ENCODE measurements at regions not wholly inside any gene's neighbourhood (a gene's known extent, or its start where the extent isn't known, plus 50 kb on each side); places are given as distances from the start of the nearest gene placed in this dataset.

GRCh38 chr1:24990136-24990535, 60.1 kb upstream of the RUNX3 start:
- Mint-ChIP-seq H3K4me1 (ENCODE audit: low read depth) (peaks cover 98% of the 10 kb centered on the region), H3K36me3 (ENCODE audit: low read depth) (peaks cover 3% of the 10 kb centered on the region), H3K9me3 (ENCODE audit: insufficient read depth) (no peaks in the 10 kb centered on the region), H3K27ac (peak overlapping the region; percentile 96), H3K27me3 (ENCODE audit: low read depth) (no peaks in the 10 kb centered on the region), H3K4me3 (peak overlapping the region; percentile 51)
- ChIA-PET POLR2A (interaction anchor here (1.0 to 12.1 kb wide), 8 partner anchors 9 to 47 kb away, joined by 3 to 106 read pairs (median 6); no protein-coding TSS in a partner anchor), CTCF (interaction anchor here (0.9 to 12.4 kb wide), 13 partner anchors 9 to 112 kb away, joined by 3 to 136 read pairs (median 7); no protein-coding TSS in a partner anchor)
- ATAC-seq (no peak), DNase-seq (no peak)

- Mint-ChIP-seq H3K4me3 (no peak overlapping the region), H3K4me1 (ENCODE audit: low read depth) (peaks cover 98% of the 10 kb centered on the region), H3K27ac (peak overlapping the region; percentile 31), H3K36me3 (ENCODE audit: low read depth) (peaks cover 3% of the 10 kb centered on the region), H3K9me3 (ENCODE audit: insufficient read depth) (no peaks in the 10 kb centered on the region), H3K27me3 (ENCODE audit: low read depth) (no peaks in the 10 kb centered on the region)
- DNase-seq (no peak), ATAC-seq (no peak)
- POLR2A ChIA-PET: interaction anchor here (0.7 to 1.2 kb wide), 2 partner anchors 15 to 20 kb away, joined by 3 to 4 read pairs; no protein-coding TSS in a partner anchor
- CTCF ChIA-PET: interaction anchor here (1.8 to 12.4 kb wide), 5 partner anchors 11 to 46 kb away, joined by 7 to 136 read pairs (median 48); no protein-coding TSS in a partner anchor
Observed at GRCh38 chr1:24989082-24989481, 59.0 kb upstream of the RUNX3 start.

GRCh38 chr1:24988558-24988912, 58.5 kb upstream of the RUNX3 start:
- ChIA-PET CTCF (interaction anchor here (1.4 to 7.8 kb wide), 6 partner anchors 9 to 49 kb away, joined by 5 to 48 read pairs (median 14); no protein-coding TSS in a partner anchor), POLR2A (interaction anchor here (0.6 to 3.1 kb wide), 8 partner anchors 9 to 35 kb away, joined by 3 to 18 read pairs (median 4); no protein-coding TSS in a partner anchor)
- peak overlapping the region; percentile 31 for H3K27ac Mint-ChIP-seq
- H3K9me3 Mint-ChIP-seq (ENCODE audit: insufficient read depth): no peaks in the 10 kb centered on the region
- ATAC-seq: no peak
- no peak for DNase-seq
- H3K36me3 Mint-ChIP-seq (ENCODE audit: low read depth): peaks cover 3% of the 10 kb centered on the region
- H3K27me3 Mint-ChIP-seq (ENCODE audit: low read depth): no peaks in the 10 kb centered on the region
- H3K4me1 Mint-ChIP-seq (ENCODE audit: low read depth): peaks cover 98% of the 10 kb centered on the region
- H3K4me3 Mint-ChIP-seq: no peak overlapping the region

GRCh38 chr1:24987875-24988557, 57.9 kb upstream of the RUNX3 start:
- ATAC-seq: no peak
- H3K4me3 Mint-ChIP-seq: no peak overlapping the region
- POLR2A ChIA-PET: interaction anchor here (0.6 to 3.1 kb wide), 10 partner anchors 10 to 36 kb away, joined by 3 to 18 read pairs (median 4); no protein-coding TSS in a partner anchor
- H3K36me3 Mint-ChIP-seq (ENCODE audit: low read depth): peaks cover 3% of the 10 kb centered on the region
- no peaks in the 10 kb centered on the region for H3K27me3 Mint-ChIP-seq (ENCODE audit: low read depth)
- H3K4me1 Mint-ChIP-seq (ENCODE audit: low read depth): peaks cover 98% of the 10 kb centered on the region
- CTCF ChIA-PET: interaction anchor here (0.9 to 7.8 kb wide), 11 partner anchors 9 to 114 kb away, joined by 3 to 48 read pairs (median 5); partner anchors contain the start of gene RUNX3
- DNase-seq: no peak
- H3K27ac Mint-ChIP-seq: peak overlapping the region; percentile 31
- no peaks in the 10 kb centered on the region for H3K9me3 Mint-ChIP-seq (ENCODE audit: insufficient read depth)

- no peak overlapping the region for H3K4me3 Mint-ChIP-seq
- H3K4me1 Mint-ChIP-seq (ENCODE audit: low read depth): peaks cover 98% of the 10 kb centered on the region
- no peak overlapping the region for H3K27ac Mint-ChIP-seq
- no peak for DNase-seq
- peaks cover 3% of the 10 kb centered on the region for H3K36me3 Mint-ChIP-seq (ENCODE audit: low read depth)
- POLR2A ChIA-PET: interaction anchor here (0.9 to 3.1 kb wide), 7 partner anchors 10 to 37 kb away, joined by 3 to 18 read pairs (median 4); no protein-coding TSS in a partner anchor
- CTCF ChIA-PET: interaction anchor here (0.9 to 7.8 kb wide), 12 partner anchors 8 to 114 kb away, joined by 3 to 48 read pairs (median 6); partner anchors contain the start of gene RUNX3
- ATAC-seq: no peak
- H3K27me3 Mint-ChIP-seq (ENCODE audit: low read depth): no peaks in the 10 kb centered on the region
- H3K9me3 Mint-ChIP-seq (ENCODE audit: insufficient read depth): no peaks in the 10 kb centered on the region
Observed at GRCh38 chr1:24987424-24987823, 57.3 kb upstream of the RUNX3 start.

- Mint-ChIP-seq H3K4me1 (ENCODE audit: low read depth) (peaks cover 98% of the 10 kb centered on the region), H3K36me3 (ENCODE audit: low read depth) (peaks cover 3% of the 10 kb centered on the region), H3K9me3 (ENCODE audit: insufficient read depth) (no peaks in the 10 kb centered on the region), H3K4me3 (no peak overlapping the region), H3K27me3 (ENCODE audit: low read depth) (no peaks in the 10 kb centered on the region), H3K27ac (no peak overlapping the region)
- ChIA-PET POLR2A (interaction anchor here (0.9 to 3.1 kb wide), 6 partner anchors 11 to 43 kb away, joined by 3 to 18 read pairs (median 8); no protein-coding TSS in a partner anchor), CTCF (interaction anchor here (1.6 to 7.8 kb wide), 8 partner anchors 8 to 51 kb away, joined by 4 to 48 read pairs (median 9); no protein-coding TSS in a partner anchor)
- DNase-seq (no peak), ATAC-seq (no peak)
Observed at GRCh38 chr1:24986372-24986965, 56.4 kb upstream of the RUNX3 start.

- H3K27ac Mint-ChIP-seq: peak overlapping the region; percentile 76
- CTCF ChIA-PET: interaction anchor here (0.9 to 7.8 kb wide), 8 partner anchors 11 to 163 kb away, joined by 3 to 48 read pairs (median 6); no protein-coding TSS in a partner anchor
- H3K4me3 Mint-ChIP-seq: no peak overlapping the region
- H3K27me3 Mint-ChIP-seq (ENCODE audit: low read depth): no peaks in the 10 kb centered on the region
- H3K36me3 Mint-ChIP-seq (ENCODE audit: low read depth): peaks cover 3% of the 10 kb centered on the region
- no peak for DNase-seq
- peaks cover 98% of the 10 kb centered on the region for H3K4me1 Mint-ChIP-seq (ENCODE audit: low read depth)
- no peak for ATAC-seq
- POLR2A ChIA-PET: interaction anchor here (1.3 to 3.1 kb wide), 5 partner anchors 12 to 43 kb away, joined by 5 to 18 read pairs (median 9); no protein-coding TSS in a partner anchor
- no peaks in the 10 kb centered on the region for H3K9me3 Mint-ChIP-seq (ENCODE audit: insufficient read depth)
Observed at GRCh38 chr1:24985737-24986136, 55.7 kb upstream of the RUNX3 start.

GRCh38 chr1:24984800-24985522, 54.9 kb upstream of the RUNX3 start:
- ChIA-PET POLR2A (interaction anchor here (0.9 to 2.9 kb wide), 6 partner anchors 10 to 44 kb away, joined by 3 to 9 read pairs (median 4); no protein-coding TSS in a partner anchor), CTCF (interaction anchor here (0.8 to 7.8 kb wide), 12 partner anchors 10 to 163 kb away, joined by 3 to 48 read pairs (median 4); no protein-coding TSS in a partner anchor)
- Mint-ChIP-seq H3K27ac (peak overlapping the region; percentile 76), H3K4me3 (peak overlapping the region; percentile 66), H3K4me1 (ENCODE audit: low read depth) (peaks cover 98% of the 10 kb centered on the region), H3K9me3 (ENCODE audit: insufficient read depth) (no peaks in the 10 kb centered on the region), H3K27me3 (ENCODE audit: low read depth) (no peaks in the 10 kb centered on the region), H3K36me3 (ENCODE audit: low read depth) (peaks cover 3% of the 10 kb centered on the region)
- ATAC-seq (peak; percentile 75), DNase-seq (peak; percentile 75)

- H3K36me3 Mint-ChIP-seq (ENCODE audit: low read depth): peaks cover 3% of the 10 kb centered on the region
- peak overlapping the region; percentile 19 for H3K4me3 Mint-ChIP-seq
- CTCF ChIA-PET: interaction anchor here (0.8 to 7.8 kb wide), 9 partner anchors 11 to 164 kb away, joined by 3 to 48 read pairs (median 4); no protein-coding TSS in a partner anchor
- H3K27me3 Mint-ChIP-seq (ENCODE audit: low read depth): no peaks in the 10 kb centered on the region
- H3K27ac Mint-ChIP-seq: peak overlapping the region; percentile 76
- ATAC-seq (no peak), DNase-seq (no peak)
- POLR2A ChIA-PET: interaction anchor here (0.9 to 2.9 kb wide), 5 partner anchors 9 to 45 kb away, joined by 3 to 9 read pairs (median 4); no protein-coding TSS in a partner anchor
- H3K9me3 Mint-ChIP-seq (ENCODE audit: insufficient read depth): no peaks in the 10 kb centered on the region
- H3K4me1 Mint-ChIP-seq (ENCODE audit: low read depth): peaks cover 99% of the 10 kb centered on the region
Observed at GRCh38 chr1:24984300-24984699, 54.2 kb upstream of the RUNX3 start.

- ChIA-PET POLR2A (interaction anchor here (1.2 to 2.4 kb wide), 4 partner anchors 9 to 40 kb away, joined by 4 to 10 read pairs (median 6); no protein-coding TSS in a partner anchor), CTCF (interaction anchor here (0.9 to 4.6 kb wide), 10 partner anchors 7 to 117 kb away, joined by 3 to 20 read pairs (median 6); no protein-coding TSS in a partner anchor)
- H3K4me3 Mint-ChIP-seq: peak overlapping the region; percentile 22
Observed at GRCh38 chr1:24983006-24983680, 53.1 kb upstream of the RUNX3 start.

More at GRCh38 chr1:24983006-24983680, 53.1 kb upstream of the RUNX3 start:
- H3K27ac Mint-ChIP-seq: peak overlapping the region; percentile 76
- H3K27me3 Mint-ChIP-seq (ENCODE audit: low read depth): no peaks in the 10 kb centered on the region
- no peaks in the 10 kb centered on the region for H3K9me3 Mint-ChIP-seq (ENCODE audit: insufficient read depth)
- peaks cover 5% of the 10 kb centered on the region for H3K36me3 Mint-ChIP-seq (ENCODE audit: low read depth)
- ATAC-seq: no peak
- H3K4me1 Mint-ChIP-seq (ENCODE audit: low read depth): peaks cover 100% of the 10 kb centered on the region
- no peak for DNase-seq
